CD4-positive, alpha-beta T cell (primary cell): ENCODE measurements at regions not wholly inside any gene's neighbourhood (a gene's known extent, or its start where the extent isn't known, plus 50 kb on each side); places are given as distances from the start of the nearest gene placed in this dataset.

Experiments
- ATAC-seq: fragments of 200-7000 bp; cut with Tn5 transposase; one replicate; pipeline ENCODE4 v1.10.0; 2022; ENCODE audit warnings: mild to moderate bottlenecking; ENCODE audit not compliant: poor library complexity
- CTCF ChIA-PET: fragments of 350-600 bp; sonication (Branson Sonifier 250); formaldehyde crosslinking; loops from one replicate; lab custom pipeline; 2021; ENCODE audit warnings: antibody characterized with exemption, inconsistent platforms; lab: Charles Lee
- POLR2A ChIA-PET: fragments of 350-600 bp; sonication (Branson Sonifier 250); formaldehyde crosslinking; loops from one replicate; lab custom pipeline; 2021; ENCODE audit warnings: antibody characterized with exemption, inconsistent platforms; lab: Charles Lee
- DNase-seq, 14 experiments: peaks; one replicate each; pipeline ENCODE4 v3.0.0-alpha.2; 2013 to 2020; ENCODE audit warnings: mixed read lengths in 2 of 14
- H3K27ac ChIP-seq, 2 donors: one replicate each; pipeline versions ENCODE4 v1.5.1 to v1.7.0; 2013; ENCODE audit warnings: low read length in 2 of 2, low read depth in 1 of 2, mild to moderate bottlenecking in 1 of 2
- H3K27me3 ChIP-seq, 2 experiments: 1 replicate in 1 of 2; 2 replicates in 1 of 2; pipeline versions ENCODE4 v1.6.1 to v1.7.0; 2013; ENCODE audit warnings: low read length in 2 of 2, control low read depth in 1 of 2, mild to moderate bottlenecking in 1 of 2, moderate library complexity in 1 of 2; ENCODE audit not compliant: insufficient read depth in 2 of 2, control insufficient read depth in 1 of 2
- H3K36me3 ChIP-seq: one replicate; pipeline ENCODE4 v1.6.1; 2013; ENCODE audit warnings: low read length, control low read depth; ENCODE audit not compliant: insufficient read depth
- H3K4me1 ChIP-seq: one replicate; pipeline ENCODE4 v1.6.1; 2013; ENCODE audit warnings: low read length, control low read depth; ENCODE audit not compliant: insufficient read depth
- H3K4me3 ChIP-seq: one replicate; pipeline ENCODE4 v1.5.1; 2013; ENCODE audit warnings: mild to moderate bottlenecking, low read length, moderate library complexity
- H3K9me3 ChIP-seq, 2 experiments: 1 replicate in 1 of 2; 2 replicates in 1 of 2; pipeline versions ENCODE4 v1.6.1 to v1.7.0; 2013; ENCODE audit warnings: low read length in 2 of 2, mild to moderate bottlenecking in 2 of 2, control low read depth in 1 of 2, moderate library complexity in 1 of 2; ENCODE audit not compliant: control insufficient read depth in 1 of 2, insufficient read depth in 1 of 2
- H3K27ac Mint-ChIP-seq: one replicate; pipeline ENCODE4 v1.8.0; 2020; ENCODE audit warnings: mixed read lengths
- H3K27me3 Mint-ChIP-seq: one replicate; pipeline ENCODE4 v1.8.0; 2021; ENCODE audit warnings: mixed read lengths
- H3K36me3 Mint-ChIP-seq: one replicate; pipeline ENCODE4 v1.8.0; 2021; ENCODE audit warnings: low read depth, mixed read lengths
- H3K4me1 Mint-ChIP-seq: one replicate; pipeline ENCODE4 v1.8.0; 2021; ENCODE audit warnings: low read depth, mixed read lengths
- H3K4me3 Mint-ChIP-seq: one replicate; pipeline ENCODE4 v1.8.0; 2020; ENCODE audit warnings: mild to moderate bottlenecking, mixed read lengths
- H3K9me3 Mint-ChIP-seq: one replicate; pipeline ENCODE4 v1.8.0; 2020; ENCODE audit warnings: mixed read lengths
- CTCF ChIP-seq: fragments of 200-600 bp; IDR thresholded peaks from one replicate; pipeline ENCODE4 v1.8.0; 2022; ENCODE audit warnings: antibody characterized with exemption, mild to moderate bottlenecking
- intact Hi-C, 2 experiments: fragments of 100-400 bp; cut with DNase I in 1 of 2; cut with micrococcal nuclease in 1 of 2; formaldehyde crosslinking; loops; one replicate each; pipeline versions ENCODE4 v1.15.1 to v1.9.0; 2023 to 2025; cut with DNase I, micrococcal nuclease

GRCh38 chr1:91141858-91142257 is 120.0 kb upstream of the ZNF644 start:
- intact Hi-C loops = no loop called here
- H3K4me1 ChIP-seq = no peaks in the 10 kb centered on the region
- H3K9me3 ChIP-seq = no peaks in the 10 kb centered on the region
- H3K36me3 ChIP-seq = no peaks in the 10 kb centered on the region
- no peak overlapping the region for H3K4me3 Mint-ChIP-seq
- H3K27ac Mint-ChIP-seq = no peak overlapping the region
- ChIA-PET CTCF (no interaction called here), POLR2A (no interaction called here)
- no peak overlapping the region for H3K4me3 ChIP-seq
- no peaks in the 10 kb centered on the region for H3K4me1 Mint-ChIP-seq
- no peak for TF ChIP-seq CTCF
- H3K36me3 Mint-ChIP-seq = no peaks in the 10 kb centered on the region
- no peak overlapping the region for H3K27ac ChIP-seq
- no peak for ATAC-seq
- no peak for DNase-seq
- H3K9me3 Mint-ChIP-seq = no peaks in the 10 kb centered on the region
- H3K27me3 ChIP-seq = no peaks in the 10 kb centered on the region
- H3K27me3 Mint-ChIP-seq = no peaks in the 10 kb centered on the region

- POLR2A ChIA-PET = no interaction called here
Observed at GRCh38 chr1:91138959-91139358, 117.1 kb upstream of the ZNF644 start.

GRCh38 chr1:91137173-91137852 is 115.5 kb upstream of the ZNF644 start:
- no peak overlapping the region for H3K4me3 Mint-ChIP-seq
- H3K4me1 Mint-ChIP-seq = no peaks in the 10 kb centered on the region
- Histone ChIP-seq H3K27ac (no peak overlapping the region), H3K4me1 (no peaks in the 10 kb centered on the region), H3K4me3 (no peak overlapping the region), H3K27me3 (no peaks in the 10 kb centered on the region), H3K36me3 (no peaks in the 10 kb centered on the region), H3K9me3 (no peaks in the 10 kb centered on the region)
- no peak overlapping the region for H3K27ac Mint-ChIP-seq
- H3K9me3 Mint-ChIP-seq = no peaks in the 10 kb centered on the region
- no peaks in the 10 kb centered on the region for H3K36me3 Mint-ChIP-seq
- no peak for ATAC-seq
- H3K27me3 Mint-ChIP-seq = peaks cover 6% of the 10 kb centered on the region
- no peak for TF ChIP-seq CTCF
- CTCF ChIA-PET = no interaction called here
- intact Hi-C loops = no loop called here
- POLR2A ChIA-PET = no interaction called here
- DNase-seq = no peak

More at GRCh38 chr1:91138959-91139358, 117.1 kb upstream of the ZNF644 start:
- Mint-ChIP-seq H3K4me3 (no peak overlapping the region), H3K4me1 (no peaks in the 10 kb centered on the region), H3K9me3 (no peaks in the 10 kb centered on the region), H3K27ac (no peak overlapping the region), H3K27me3 (no peaks in the 10 kb centered on the region), H3K36me3 (no peaks in the 10 kb centered on the region)
- Histone ChIP-seq H3K4me1 (no peaks in the 10 kb centered on the region), H3K27me3 (no peaks in the 10 kb centered on the region), H3K4me3 (no peak overlapping the region), H3K36me3 (no peaks in the 10 kb centered on the region), H3K27ac (no peak overlapping the region), H3K9me3 (no peaks in the 10 kb centered on the region)
- CTCF ChIA-PET = no interaction called here
- intact Hi-C loops = no loop called here
- ATAC-seq (no peak), DNase-seq (no peak)
- no peak for TF ChIP-seq CTCF
